ENCODE measurements at regions not wholly inside any gene's neighbourhood (a gene's known extent, or its start where the extent isn't known, plus 50 kb on each side); places are given as distances from the start of the nearest gene placed in this dataset.

DNA sequence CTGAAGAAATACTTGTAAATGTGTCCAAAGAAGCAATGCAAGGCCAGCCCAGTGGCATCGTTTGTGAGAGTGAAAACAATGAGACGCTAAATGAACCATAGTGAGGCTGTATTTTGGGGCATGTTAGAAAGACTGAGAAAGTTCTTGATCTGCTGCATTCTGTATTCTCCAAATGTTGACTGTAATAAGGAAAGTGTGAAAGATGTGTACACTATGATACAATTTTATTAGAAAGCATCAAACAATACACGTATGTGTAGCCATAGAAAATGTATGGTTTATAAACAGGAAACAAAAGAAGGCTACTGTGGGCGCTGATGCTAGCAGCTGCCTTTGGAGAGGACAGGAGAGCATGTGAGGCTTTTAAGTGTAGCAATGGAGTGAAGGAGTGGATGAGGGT is 233.5 kb upstream of the E2F8 start:
- TF ChIP-seq, protein P1, sequence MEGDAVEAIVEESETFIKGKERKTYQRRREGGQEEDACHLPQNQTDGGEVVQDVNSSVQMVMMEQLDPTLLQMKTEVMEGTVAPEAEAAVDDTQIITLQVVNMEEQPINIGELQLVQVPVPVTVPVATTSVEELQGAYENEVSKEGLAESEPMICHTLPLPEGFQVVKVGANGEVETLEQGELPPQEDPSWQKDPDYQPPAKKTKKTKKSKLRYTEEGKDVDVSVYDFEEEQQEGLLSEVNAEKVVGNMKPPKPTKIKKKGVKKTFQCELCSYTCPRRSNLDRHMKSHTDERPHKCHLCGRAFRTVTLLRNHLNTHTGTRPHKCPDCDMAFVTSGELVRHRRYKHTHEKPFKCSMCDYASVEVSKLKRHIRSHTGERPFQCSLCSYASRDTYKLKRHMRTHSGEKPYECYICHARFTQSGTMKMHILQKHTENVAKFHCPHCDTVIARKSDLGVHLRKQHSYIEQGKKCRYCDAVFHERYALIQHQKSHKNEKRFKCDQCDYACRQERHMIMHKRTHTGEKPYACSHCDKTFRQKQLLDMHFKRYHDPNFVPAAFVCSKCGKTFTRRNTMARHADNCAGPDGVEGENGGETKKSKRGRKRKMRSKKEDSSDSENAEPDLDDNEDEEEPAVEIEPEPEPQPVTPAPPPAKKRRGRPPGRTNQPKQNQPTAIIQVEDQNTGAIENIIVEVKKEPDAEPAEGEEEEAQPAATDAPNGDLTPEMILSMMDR (conservative IDR thresholded peaks at IDR 0.05 in 1 of 2, IDR thresholded peaks at IDR 0.05 in 1 of 2; ENCODE audit: extremely low read depth in 1 of 2, insufficient read depth in 1 of 2, low read depth in 1 of 2, low read length in 2 of 2): no peak
- no peak for TF ChIP-seq EZH2 (IDR thresholded peaks at IDR 0.05; ENCODE audit: borderline replicate concordance, low read length)
